ENCODE measurements at regions not wholly inside any gene's neighbourhood (a gene's known extent, or its start where the extent isn't known, plus 50 kb on each side); places are given as distances from the start of the nearest gene placed in this dataset.

DNA sequence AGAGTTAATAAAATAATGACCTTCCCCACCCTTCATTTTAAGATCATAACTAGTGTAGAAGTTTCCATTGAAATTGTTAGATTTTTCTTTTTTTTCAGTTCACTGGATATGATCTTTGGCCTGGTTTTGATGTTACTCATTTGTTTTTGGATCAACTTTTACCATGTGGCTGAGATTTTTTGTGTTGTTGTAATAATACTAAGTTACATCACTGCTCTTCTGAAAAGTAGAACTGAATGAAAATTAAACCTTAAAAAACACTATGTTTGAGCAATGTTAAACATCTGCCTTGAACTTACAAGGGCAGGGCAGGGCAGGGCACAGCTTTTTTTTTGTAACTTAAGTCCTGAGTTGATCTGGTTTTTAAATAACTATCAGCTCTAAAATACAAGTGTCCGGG, 204.8 kb upstream of the ADAMTS5 start:
- WGBS, 2 donors (ENCODE audit: low coverage in 1 of 2), result 59 to 78% methylated on average over 1 of the region's 1 CpG
- TF ChIP-seq, protein P1, sequence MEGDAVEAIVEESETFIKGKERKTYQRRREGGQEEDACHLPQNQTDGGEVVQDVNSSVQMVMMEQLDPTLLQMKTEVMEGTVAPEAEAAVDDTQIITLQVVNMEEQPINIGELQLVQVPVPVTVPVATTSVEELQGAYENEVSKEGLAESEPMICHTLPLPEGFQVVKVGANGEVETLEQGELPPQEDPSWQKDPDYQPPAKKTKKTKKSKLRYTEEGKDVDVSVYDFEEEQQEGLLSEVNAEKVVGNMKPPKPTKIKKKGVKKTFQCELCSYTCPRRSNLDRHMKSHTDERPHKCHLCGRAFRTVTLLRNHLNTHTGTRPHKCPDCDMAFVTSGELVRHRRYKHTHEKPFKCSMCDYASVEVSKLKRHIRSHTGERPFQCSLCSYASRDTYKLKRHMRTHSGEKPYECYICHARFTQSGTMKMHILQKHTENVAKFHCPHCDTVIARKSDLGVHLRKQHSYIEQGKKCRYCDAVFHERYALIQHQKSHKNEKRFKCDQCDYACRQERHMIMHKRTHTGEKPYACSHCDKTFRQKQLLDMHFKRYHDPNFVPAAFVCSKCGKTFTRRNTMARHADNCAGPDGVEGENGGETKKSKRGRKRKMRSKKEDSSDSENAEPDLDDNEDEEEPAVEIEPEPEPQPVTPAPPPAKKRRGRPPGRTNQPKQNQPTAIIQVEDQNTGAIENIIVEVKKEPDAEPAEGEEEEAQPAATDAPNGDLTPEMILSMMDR (IDR thresholded peaks at IDR 0.05), result no peak
- TF ChIP-seq EP300 (IDR thresholded peaks at IDR 0.05; ENCODE audit: low read depth), result no peak
- no peak for TF ChIP-seq POLR2AphosphoS5 (IDR thresholded peaks at IDR 0.05)
- no peak for TF ChIP-seq POLR2A (IDR thresholded peaks at IDR 0.05)
- intact Hi-C loops (cut with DNase I; ENCODE audit: low total_unique reads), result no loop called here

DNA sequence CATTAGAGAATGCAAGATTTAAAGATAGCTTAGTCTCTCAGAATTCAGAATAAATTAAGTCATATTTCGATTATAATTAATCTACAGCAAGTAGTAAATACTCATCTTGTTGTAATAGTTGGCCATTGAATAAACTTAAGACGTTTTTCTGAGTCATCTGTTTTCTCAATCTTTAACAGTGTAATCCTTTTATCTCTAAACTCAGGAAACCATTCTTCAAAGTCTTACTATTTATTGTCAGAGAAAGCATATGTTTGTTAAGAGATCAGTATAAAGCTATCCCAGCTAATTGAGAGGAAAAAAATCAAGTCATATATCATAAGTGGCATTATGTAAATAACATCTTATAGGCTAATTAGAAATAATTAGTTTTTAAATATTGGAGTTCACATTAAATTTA, 201.2 kb upstream of the ADAMTS5 start:
- Histone ChIP-seq H3K27me3 (no peaks in the 10 kb centered on the region), H3K9me3 (no peaks in the 10 kb centered on the region), H3K4me3 (no peak overlapping the region), H3K4me1 (no peaks in the 10 kb centered on the region), H3K36me3 (no peaks in the 10 kb centered on the region), H3K27ac (no peak overlapping the region)
- DNase-seq, result no peak
- in situ Hi-C loops (cut with MboI; ENCODE audit: low pct_ligation_motif_present in 1 of 4, low pct_unique_long_range_greater_than_20kb in 1 of 4, low sequenced_read_pairs in 3 of 4), result no loop called here
- WGBS, 2 donors (ENCODE audit: low coverage in 1 of 2), result 23 to 29% methylated on average over 2 of the region's 2 CpGs
- TF ChIP-seq, protein P1 (IDR thresholded peaks at IDR 0.05), result no peak
- TF ChIP-seq POLR2A (IDR thresholded peaks at IDR 0.05) (no peak), POLR2AphosphoS5 (IDR thresholded peaks at IDR 0.05) (no peak), EP300 (IDR thresholded peaks at IDR 0.05; ENCODE audit: low read depth) (no peak)
- intact Hi-C loops (cut with DNase I; ENCODE audit: low total_unique reads), result no loop called here

More for the DNA sequence above, 204.8 kb upstream of the ADAMTS5 start:
- no peak overlapping the region for H3K4me3 ChIP-seq
- no peaks in the 10 kb centered on the region for H3K36me3 ChIP-seq
- no peak for DNase-seq
- peak overlapping the region in 1 of 4 donors; percentile 12 for H3K27ac ChIP-seq
- H3K9me3 ChIP-seq, result no peaks in the 10 kb centered on the region
- in situ Hi-C loops (cut with MboI; ENCODE audit: low pct_ligation_motif_present in 1 of 4, low pct_unique_long_range_greater_than_20kb in 1 of 4, low sequenced_read_pairs in 3 of 4), result no loop called here
- H3K4me1 ChIP-seq, result no peaks in the 10 kb centered on the region
- no peaks in the 10 kb centered on the region for H3K27me3 ChIP-seq

DNA sequence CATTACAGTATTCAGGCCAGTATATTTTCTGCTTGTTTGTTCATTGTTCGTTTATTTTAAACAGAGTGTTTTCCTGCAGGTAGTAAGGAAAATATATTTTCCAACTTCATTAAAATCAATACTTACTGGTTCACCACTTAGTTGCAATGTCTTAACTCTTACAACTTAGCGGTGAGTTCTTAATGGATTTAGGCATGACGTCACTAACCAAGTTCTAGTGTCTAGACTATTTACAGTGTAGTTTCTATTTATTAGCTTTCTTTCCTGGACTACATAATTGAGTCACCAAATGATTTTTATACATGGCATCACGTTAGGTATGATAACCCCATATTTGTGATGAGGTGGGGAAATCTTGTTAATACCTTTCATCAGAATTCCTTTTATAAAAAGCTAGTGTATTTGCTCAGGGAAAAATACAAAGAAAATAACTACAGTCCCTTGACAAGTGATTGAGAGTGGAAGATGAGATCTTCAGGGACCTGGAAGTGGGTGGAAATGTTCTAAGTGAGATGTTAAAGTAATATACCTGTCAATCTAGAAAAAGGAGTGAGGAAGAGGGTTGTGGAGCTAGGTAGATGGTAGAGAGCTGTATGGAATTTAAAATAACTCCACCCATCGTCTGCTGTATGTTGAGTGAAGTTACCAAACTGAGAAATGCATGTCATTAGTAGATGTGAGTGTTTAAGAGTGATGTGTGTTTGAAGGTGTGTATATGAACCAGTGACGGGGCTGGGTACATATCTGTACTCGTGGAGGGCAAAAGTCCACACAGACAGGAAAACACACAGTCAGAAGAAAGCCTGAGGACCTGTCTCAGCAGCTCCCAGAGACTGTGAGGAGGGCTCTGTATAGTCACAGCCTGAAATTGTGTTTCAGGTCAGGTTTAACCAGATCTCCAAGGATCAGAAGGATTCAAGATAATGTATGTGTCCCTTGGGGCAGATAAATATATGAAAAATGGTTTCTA, 197.6 kb upstream of the ADAMTS5 start:
- Histone ChIP-seq H3K27me3 (no peaks in the 10 kb centered on the region), H3K4me1 (no peaks in the 10 kb centered on the region), H3K36me3 (no peaks in the 10 kb centered on the region), H3K27ac (no peak overlapping the region), H3K9me3 (no peaks in the 10 kb centered on the region), H3K4me3 (no peak overlapping the region)
- no peak for TF ChIP-seq EP300 (IDR thresholded peaks at IDR 0.05; ENCODE audit: low read depth)
- TF ChIP-seq POLR2A (IDR thresholded peaks at IDR 0.05), result no peak
- no peak for TF ChIP-seq POLR2AphosphoS5 (IDR thresholded peaks at IDR 0.05)
- TF ChIP-seq, protein P1 (IDR thresholded peaks at IDR 0.05), result no peak
- in situ Hi-C loops (cut with MboI; ENCODE audit: low pct_ligation_motif_present in 1 of 4, low pct_unique_long_range_greater_than_20kb in 1 of 4, low sequenced_read_pairs in 3 of 4), result no loop called here
- no peak for DNase-seq
- intact Hi-C loops (cut with DNase I; ENCODE audit: low total_unique reads), result no loop called here
- 61 to 66% methylated on average over 7 of the region's 7 CpGs for WGBS, 2 donors (ENCODE audit: low coverage in 1 of 2)

DNA sequence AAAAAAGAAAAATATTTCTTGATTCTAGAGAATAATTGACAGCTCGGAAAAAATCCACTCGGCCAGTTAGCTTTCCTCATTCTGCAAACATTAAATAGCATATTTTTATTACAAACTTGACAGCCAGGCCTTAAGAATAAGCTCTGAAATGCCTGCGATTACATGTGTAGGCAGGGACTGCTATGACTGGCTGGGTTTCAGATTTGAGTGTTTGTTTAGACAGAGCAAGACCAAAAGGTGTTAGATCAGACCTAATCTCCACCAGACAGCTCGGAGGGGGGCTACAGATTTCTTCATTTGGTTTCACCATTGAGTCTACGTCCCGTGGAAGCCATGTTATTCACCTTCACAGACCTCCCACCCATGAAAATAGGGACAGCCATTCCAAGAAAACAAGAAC, 192.1 kb upstream of the ADAMTS5 start:
- WGBS, 2 donors (ENCODE audit: low coverage in 1 of 2), result 48 to 59% methylated on average over 4 to 6 of the region's 6 CpGs
- no peak for DNase-seq
- Histone ChIP-seq H3K36me3 (no peaks in the 10 kb centered on the region), H3K27me3 (no peaks in the 10 kb centered on the region), H3K4me1 (no peaks in the 10 kb centered on the region), H3K4me3 (no peak overlapping the region), H3K9me3 (no peaks in the 10 kb centered on the region), H3K27ac (no peak overlapping the region)
- TF ChIP-seq, protein P1 (IDR thresholded peaks at IDR 0.05), result no peak
- TF ChIP-seq EP300 (IDR thresholded peaks at IDR 0.05; ENCODE audit: low read depth) (no peak), POLR2AphosphoS5 (IDR thresholded peaks at IDR 0.05) (no peak), POLR2A (IDR thresholded peaks at IDR 0.05) (no peak)
- in situ Hi-C loops (cut with MboI; ENCODE audit: low pct_ligation_motif_present in 1 of 4, low pct_unique_long_range_greater_than_20kb in 1 of 4, low sequenced_read_pairs in 3 of 4) (no loop called here), intact Hi-C loops (cut with DNase I; ENCODE audit: low total_unique reads) (no loop called here)

Measured in transverse colon (tissue), 4 donors.